H1 (cell line): ENCODE measurements at regions not wholly inside any gene's neighbourhood (a gene's known extent, or its start where the extent isn't known, plus 50 kb on each side); places are given as distances from the start of the nearest gene placed in this dataset.

Source experiments
- CTCF ChIA-PET: fragments of 300-600 bp; sonication (Branson Sonifier 250); formaldehyde crosslinking; loops from one replicate; lab custom pipeline; 2021; ENCODE audit not compliant: partially characterized antibody; lab: Charles Lee
- POLR2A ChIA-PET: fragments of 300-600 bp; sonication (Branson Sonifier 250); formaldehyde crosslinking; loops from one replicate; lab custom pipeline; 2021; ENCODE audit warnings: inconsistent platforms; ENCODE audit not compliant: partially characterized antibody; lab: Charles Lee
- DNase-seq, 2 experiments: peaks; one replicate each; pipeline versions ENCODE4 v3.0.0 to v3.0.0-alpha.2; 2010 to 2022; ENCODE audit warnings: low spot score in 2 of 2, low read depth in 1 of 2, mixed read lengths in 1 of 2
- FAIRE-seq: peaks from 2 replicates; lab custom pipeline; 2011; peaks lifted over from hg19 to GRCh38; lab: Jason Lieb, UNC
- H2AFZ ChIP-seq: 2 replicates; pipeline ENCODE4 v1.8.1; 2012; ENCODE audit warnings: low read length, inconsistent platforms
- H2AK5ac ChIP-seq: 2 replicates; pipeline ENCODE4 v1.6.1; 2013; ENCODE audit warnings: low read depth, low read length
- H2BK120ac ChIP-seq: replicated peaks from 2 replicates; pipeline ENCODE3; 2013; ENCODE audit warnings: low read depth, low read length, inconsistent platforms
- H2BK12ac ChIP-seq: 2 replicates; pipeline ENCODE4 v1.6.1; 2013; ENCODE audit warnings: low read depth, low read length
- H2BK15ac ChIP-seq: 2 replicates; pipeline ENCODE4 v1.6.1; 2013; ENCODE audit warnings: low read length
- H2BK20ac ChIP-seq: 2 replicates; pipeline ENCODE4 v1.6.1; 2013; ENCODE audit warnings: low read length
- H2BK5ac ChIP-seq: 2 replicates; pipeline ENCODE4 v1.6.1; 2013; ENCODE audit warnings: low read depth, low read length
- H3K14ac ChIP-seq: 2 replicates; pipeline ENCODE4 v1.6.1; 2013; ENCODE audit warnings: inconsistent platforms; ENCODE audit not compliant: insufficient read length
- H3K18ac ChIP-seq: 2 replicates; pipeline ENCODE4 v1.6.1; 2013; ENCODE audit warnings: low read length; ENCODE audit errors: extremely low read depth
- H3K23ac ChIP-seq: 2 replicates; pipeline ENCODE4 v1.6.1; 2013; ENCODE audit warnings: inconsistent platforms; ENCODE audit not compliant: insufficient read length
- H3K23me2 ChIP-seq: 2 replicates; pipeline ENCODE4 v1.6.1; 2013; ENCODE audit warnings: low read depth, low read length
- H3K27ac ChIP-seq: 2 replicates; pipeline ENCODE4 v1.6.1; 2011; ENCODE audit warnings: low read depth, low read length, inconsistent platforms
- H3K27me3 ChIP-seq, 4 experiments: replicated peaks in 1 of 4; 1 replicate in 1 of 4; 2 replicates in 3 of 4; pipeline versions ENCODE4 v1.6.1 to v1.8.1; 2011 to 2013; ENCODE audit warnings: low read length in 3 of 4, mild to moderate bottlenecking in 3 of 4, inconsistent platforms in 2 of 4, mixed read lengths in 2 of 4, moderate library complexity in 1 of 4; ENCODE audit not compliant: control insufficient read depth in 3 of 4, insufficient read depth in 3 of 4; ENCODE audit errors: extremely low read depth in 1 of 4
- H3K36me3 ChIP-seq, 4 experiments: 2 replicates each; pipeline versions ENCODE4 v1.6.1 to v1.8.1; 2011 to 2013; ENCODE audit warnings: mild to moderate bottlenecking in 4 of 4, low read length in 3 of 4, moderate library complexity in 2 of 4, control low read depth in 1 of 4, inconsistent platforms in 1 of 4; ENCODE audit not compliant: insufficient read depth in 4 of 4, control insufficient read depth in 2 of 4
- H3K4ac ChIP-seq: replicated peaks from 2 replicates; pipeline ENCODE3; 2013; ENCODE audit warnings: low read length, low read depth, mixed read lengths, inconsistent platforms; ENCODE audit not compliant: insufficient read length
- H3K4me1 ChIP-seq, 4 experiments: replicated peaks in 1 of 4; 1 replicate in 1 of 4; 2 replicates in 3 of 4; pipeline versions ENCODE4 v1.6.1 to v1.8.1; 2011 to 2013; ENCODE audit warnings: low read length in 3 of 4, inconsistent platforms in 2 of 4, mixed read lengths in 1 of 4; ENCODE audit not compliant: insufficient read depth in 4 of 4, control insufficient read depth in 3 of 4
- H3K4me2 ChIP-seq, 2 experiments: 2 replicates each; pipeline versions ENCODE4 v1.6.1 to v1.8.1; 2011 to 2013; ENCODE audit warnings: low read depth in 2 of 2, low read length in 2 of 2, control low read depth in 1 of 2, inconsistent platforms in 1 of 2, mild to moderate bottlenecking in 1 of 2; ENCODE audit not compliant: insufficient read depth in 1 of 2
- H3K4me3 ChIP-seq, 4 experiments: fragments of 200-600, 300-600 bp in 1 of 4; sonication (generic), shearing (Covaris generic), sonication (Bioruptor Twin) in 1 of 4; 2 replicates each; pipeline versions ENCODE4 v1.5.1 to v1.8.1; 2011 to 2016; ENCODE audit warnings: low read length in 4 of 4, low read depth in 3 of 4, control low read depth in 2 of 4, inconsistent platforms in 2 of 4, mild to moderate bottlenecking in 2 of 4, mixed read lengths in 1 of 4, moderate library complexity in 1 of 4; ENCODE audit not compliant: insufficient read depth in 2 of 4; ENCODE audit errors: extremely low read depth in 1 of 4
- H3K56ac ChIP-seq: replicated peaks from 2 replicates; pipeline ENCODE3; 2013; ENCODE audit warnings: low read depth, mild to moderate bottlenecking, mixed read lengths, low read length, inconsistent platforms; ENCODE audit not compliant: insufficient read length
- H3K79me1 ChIP-seq: 2 replicates; pipeline ENCODE4 v1.6.1; 2013; ENCODE audit warnings: low read depth, low read length, control low read depth
- H3K79me2 ChIP-seq, 2 experiments: 2 replicates each; pipeline versions ENCODE4 v1.6.1 to v1.8.1; 2012 to 2013; ENCODE audit warnings: low read length in 2 of 2, mild to moderate bottlenecking in 2 of 2, inconsistent platforms in 1 of 2; ENCODE audit not compliant: insufficient read depth in 2 of 2, control insufficient read depth in 1 of 2
- H3K9ac ChIP-seq, 4 experiments: replicated peaks in 1 of 4; 1 replicate in 1 of 4; 2 replicates in 3 of 4; pipeline versions ENCODE4 v1.6.1 to v1.8.1; 2011 to 2013; ENCODE audit warnings: low read depth in 3 of 4, low read length in 3 of 4, control low read depth in 2 of 4, mild to moderate bottlenecking in 2 of 4, moderate library complexity in 2 of 4, inconsistent platforms in 1 of 4; ENCODE audit errors: extremely low read depth in 1 of 4
- H3K9me3 ChIP-seq, 2 experiments: 2 replicates each; pipeline versions ENCODE4 v1.6.1 to v1.8.1; 2012 to 2013; ENCODE audit warnings: mild to moderate bottlenecking in 2 of 2, moderate library complexity in 2 of 2, control low read depth in 1 of 2, inconsistent platforms in 1 of 2, low read depth in 1 of 2, low read length in 1 of 2, mixed read lengths in 1 of 2; ENCODE audit not compliant: insufficient read depth in 2 of 2
- H4K20me1 ChIP-seq, 2 experiments: replicated peaks in 1 of 2; 2 replicates each; pipeline versions ENCODE3 to v1.8.1; 2011 to 2013; ENCODE audit warnings: inconsistent platforms in 2 of 2, low read length in 2 of 2, mild to moderate bottlenecking in 1 of 2; ENCODE audit not compliant: insufficient read depth in 2 of 2, control insufficient read depth in 1 of 2
- H4K5ac ChIP-seq: 2 replicates; pipeline ENCODE4 v1.6.1; 2013; ENCODE audit warnings: low read length, low read depth, mixed read lengths, inconsistent platforms; ENCODE audit not compliant: insufficient read length
- H4K8ac ChIP-seq: 2 replicates; pipeline ENCODE4 v1.8.0; 2013; ENCODE audit warnings: mild to moderate bottlenecking, moderate library complexity, low read length, inconsistent platforms; ENCODE audit not compliant: insufficient read depth; ENCODE audit errors: extremely low read depth
- H4K91ac ChIP-seq: replicated peaks from 2 replicates; pipeline ENCODE3; 2013; ENCODE audit warnings: low read length, mixed read lengths, inconsistent platforms; ENCODE audit not compliant: insufficient read length
- CREB1 ChIP-seq: IDR thresholded peaks from 2 replicates; pipeline ENCODE4 v1.6.1; 2012; ENCODE audit warnings: inconsistent platforms
- KDM1A ChIP-seq: fragments of 200-600, 300-600 bp; sonication (generic); IDR thresholded peaks from 2 replicates; pipeline ENCODE4 v1.7.1; 2016; ENCODE audit warnings: mild to moderate bottlenecking, low read length, borderline replicate concordance
- USF2 ChIP-seq: IDR thresholded peaks from 2 replicates; pipeline ENCODE4 v1.6.1; 2011; ENCODE audit warnings: low read length, improper control_type of control experiment
- WGBS, 2 experiments: shearing (Covaris generic) in 1 of 2; methylation state at CpG; one replicate each; pipeline versions ENCODE4 v1.1.6 to v1.1.7; 2013 to 2015; ENCODE audit warnings: low lambda C conversion rate in 2 of 2, mixed read lengths in 2 of 2, inconsistent platforms in 1 of 2, low coverage in 1 of 2, missing lambda C conversion rate in 1 of 2; ENCODE audit not compliant: insufficient replicate concordance in 2 of 2, insufficient coverage in 1 of 2, insufficient read length in 1 of 2; ENCODE audit errors: extremely low coverage in 1 of 2, missing lambda C conversion rate in 1 of 2; 5-methylcytosine and 5-hydroxymethylcytosine counted together

DNA sequence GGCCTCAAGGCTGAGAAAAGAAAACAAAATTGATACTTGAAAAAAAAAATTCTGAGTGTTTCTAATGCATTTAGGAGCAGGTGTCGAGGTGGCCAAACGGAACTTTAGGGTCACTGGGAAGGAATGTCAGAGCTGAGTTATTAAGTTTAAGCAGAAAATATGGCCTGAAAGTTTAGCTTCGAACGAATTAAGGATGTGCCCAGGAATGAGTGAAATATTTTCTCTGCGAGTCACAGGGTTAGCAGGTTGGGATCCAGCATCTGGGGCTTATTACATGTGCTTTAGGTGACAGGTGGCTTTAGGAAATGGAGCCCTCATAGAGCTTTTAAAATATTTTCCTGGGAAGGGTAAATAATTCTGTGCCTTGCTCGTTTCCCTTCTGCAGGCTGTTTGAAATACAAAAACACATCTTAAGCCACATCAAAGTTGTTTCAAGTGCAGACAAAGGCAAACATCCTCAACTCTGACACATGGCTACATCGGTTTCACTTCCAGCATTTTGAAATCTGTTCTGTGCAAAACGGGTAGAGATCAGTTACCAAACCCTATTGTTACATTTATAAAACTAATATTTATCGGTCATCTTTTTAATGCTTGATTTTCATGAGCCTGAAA is 143.1 kb upstream of the ARRDC4 start:
- CTCF ChIA-PET, result interaction anchor here (0.6 kb wide), 2 partner anchors 40 to 378 kb away, joined by 3 to 4 read pairs; no protein-coding TSS in a partner anchor

More for the DNA sequence above, 143.1 kb upstream of the ARRDC4 start:
- Histone ChIP-seq H3K27ac (no peak overlapping the region), H2BK5ac (no peak overlapping the region), H2BK20ac (no peak overlapping the region), H3K79me1 (no peaks in the 10 kb centered on the region), H3K23me2 (no peaks in the 10 kb centered on the region), H3K27me3 (no peaks in the 10 kb centered on the region), H3K9ac (no peak overlapping the region), H2AK5ac (no peak overlapping the region), H2AFZ (no peak overlapping the region), H3K9me3 (no peaks in the 10 kb centered on the region), H3K14ac (no peak overlapping the region), H3K23ac (no peak overlapping the region), H3K4ac (no peak overlapping the region), H3K56ac (no peak overlapping the region), H3K79me2 (no peaks in the 10 kb centered on the region), H4K5ac (no peak overlapping the region), H3K18ac (no peak overlapping the region), H3K36me3 (no peaks in the 10 kb centered on the region), H3K4me3 (no peak overlapping the region), H2BK120ac (no peak overlapping the region)
- FAIRE-seq (no peak), DNase-seq (no peak)
- 84% methylated on average over 9 of the region's 9 CpGs; no CpG with 5 or more reads in 1 of the 2 experiments for WGBS, 2 experiments
- POLR2A ChIA-PET, result no interaction called here
- TF ChIP-seq KDM1A, result no peak
- no peak for TF ChIP-seq USF2
- TF ChIP-seq CREB1, result no peak
- TF ChIP-seq, all 59 proteins: peak for 0
- Histone ChIP-seq H2BK15ac (no peak overlapping the region), H4K20me1 (no peaks in the 10 kb centered on the region), H4K91ac (no peak overlapping the region), H3K4me2 (no peak overlapping the region), H3K4me1 (no peaks in the 10 kb centered on the region), H2BK12ac (no peak overlapping the region), H4K8ac (no peak overlapping the region)
